ENCODE measurements at regions not wholly inside any gene's neighbourhood (a gene's known extent, or its start where the extent isn't known, plus 50 kb on each side); places are given as distances from the start of the nearest gene placed in this dataset.

DNA sequence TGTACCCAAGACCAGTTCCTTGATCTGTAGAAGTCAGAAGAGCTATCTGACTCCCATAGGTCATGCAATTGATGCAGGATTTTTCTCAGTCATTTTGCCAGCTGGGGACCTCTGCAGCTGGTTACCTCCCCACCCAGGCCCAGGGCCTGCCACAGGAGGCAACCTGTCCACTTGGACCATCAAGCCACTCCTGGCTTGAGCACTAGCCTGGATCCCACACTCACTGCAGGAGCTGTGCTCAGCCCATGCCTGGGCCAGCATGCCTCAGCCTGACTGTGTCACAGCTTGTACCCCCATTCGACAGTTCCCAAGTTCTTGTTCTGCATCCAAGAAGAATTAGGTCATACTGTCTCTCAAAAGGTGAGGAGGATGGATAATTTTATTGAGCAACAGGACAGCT is 189.4 kb downstream of the PCDH17 start:
- no peak for ATAC-seq
- Histone ChIP-seq H3K9me3 (no peaks in the 10 kb centered on the region), H3K27me3 (no peaks in the 10 kb centered on the region), H3K4me3 (no peak overlapping the region), H3K36me3 (replicated peaks in 1 of 2; ENCODE audit: insufficient read depth in 1 of 2, low read depth in 2 of 2) (no peaks in the 10 kb centered on the region), H3K27ac (no peak overlapping the region), H3K4me1 (no peaks in the 10 kb centered on the region)
- DNase-seq, result no peak
- WGBS, 2 donors, result 75 to 83% methylated on average over 1 of the region's 1 CpG
- no peak for TF ChIP-seq POLR2A (IDR thresholded peaks at IDR 0.05)
- TF ChIP-seq, protein P1, sequence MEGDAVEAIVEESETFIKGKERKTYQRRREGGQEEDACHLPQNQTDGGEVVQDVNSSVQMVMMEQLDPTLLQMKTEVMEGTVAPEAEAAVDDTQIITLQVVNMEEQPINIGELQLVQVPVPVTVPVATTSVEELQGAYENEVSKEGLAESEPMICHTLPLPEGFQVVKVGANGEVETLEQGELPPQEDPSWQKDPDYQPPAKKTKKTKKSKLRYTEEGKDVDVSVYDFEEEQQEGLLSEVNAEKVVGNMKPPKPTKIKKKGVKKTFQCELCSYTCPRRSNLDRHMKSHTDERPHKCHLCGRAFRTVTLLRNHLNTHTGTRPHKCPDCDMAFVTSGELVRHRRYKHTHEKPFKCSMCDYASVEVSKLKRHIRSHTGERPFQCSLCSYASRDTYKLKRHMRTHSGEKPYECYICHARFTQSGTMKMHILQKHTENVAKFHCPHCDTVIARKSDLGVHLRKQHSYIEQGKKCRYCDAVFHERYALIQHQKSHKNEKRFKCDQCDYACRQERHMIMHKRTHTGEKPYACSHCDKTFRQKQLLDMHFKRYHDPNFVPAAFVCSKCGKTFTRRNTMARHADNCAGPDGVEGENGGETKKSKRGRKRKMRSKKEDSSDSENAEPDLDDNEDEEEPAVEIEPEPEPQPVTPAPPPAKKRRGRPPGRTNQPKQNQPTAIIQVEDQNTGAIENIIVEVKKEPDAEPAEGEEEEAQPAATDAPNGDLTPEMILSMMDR (IDR thresholded peaks at IDR 0.05), result no peak
- intact Hi-C loops (cut with DNase I), result no loop called here

DNA sequence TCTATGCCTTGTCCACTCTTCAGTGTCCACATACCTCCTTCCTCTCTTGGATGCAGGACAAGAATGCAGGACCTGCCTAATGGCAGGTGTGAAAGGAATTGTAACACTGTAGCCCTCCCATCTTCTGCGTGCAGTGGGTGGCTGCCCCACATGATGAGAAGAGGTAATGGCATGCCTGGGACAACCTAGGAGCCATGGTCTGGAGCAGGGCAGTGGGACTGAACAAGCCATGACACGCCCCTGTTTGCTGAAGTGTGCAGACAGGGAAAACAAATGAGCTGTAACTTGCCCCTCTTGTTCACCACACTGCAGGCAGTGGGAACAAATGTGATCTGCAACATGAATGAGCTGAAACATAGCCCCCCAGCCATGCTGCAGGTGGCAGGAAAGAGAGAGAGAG is 192.2 kb downstream of the PCDH17 start:
- no peaks in the 10 kb centered on the region for H3K36me3 ChIP-seq (replicated peaks in 1 of 2; ENCODE audit: insufficient read depth in 1 of 2, low read depth in 2 of 2)
- no peak for ATAC-seq
- intact Hi-C loops (cut with DNase I), result no loop called here
- 57 to 73% methylated on average over 2 of the region's 2 CpGs for WGBS, 2 donors
- no peak overlapping the region for H3K27ac ChIP-seq
- TF ChIP-seq, protein P1 (IDR thresholded peaks at IDR 0.05), result no peak
- no peak for DNase-seq
- no peaks in the 10 kb centered on the region for H3K4me1 ChIP-seq
- H3K27me3 ChIP-seq, result no peaks in the 10 kb centered on the region
- no peak overlapping the region for H3K4me3 ChIP-seq
- H3K9me3 ChIP-seq, result no peaks in the 10 kb centered on the region

DNA sequence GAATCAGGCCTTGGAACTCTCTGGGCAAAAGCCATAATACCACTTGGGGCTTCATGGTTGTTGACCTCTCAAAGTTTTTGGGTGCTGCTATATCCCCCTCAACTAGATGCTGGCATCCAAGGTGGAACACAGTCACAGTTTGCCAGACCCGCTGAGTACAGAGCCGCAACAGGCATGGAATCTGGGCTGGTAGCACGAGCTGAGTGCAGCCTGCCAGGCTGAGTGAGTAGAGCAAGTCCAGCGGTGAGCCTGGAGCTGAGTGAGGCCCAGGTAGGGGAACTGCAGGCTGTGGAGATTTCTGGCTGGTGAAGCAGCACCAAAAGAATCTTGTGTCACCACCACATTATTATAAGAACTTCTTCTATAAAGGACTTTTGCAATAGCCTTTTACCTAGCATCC is 192.6 kb downstream of the PCDH17 start:
- Histone ChIP-seq H3K27ac (no peak overlapping the region), H3K4me1 (no peaks in the 10 kb centered on the region), H3K36me3 (replicated peaks in 1 of 2; ENCODE audit: insufficient read depth in 1 of 2, low read depth in 2 of 2) (no peaks in the 10 kb centered on the region), H3K9me3 (no peaks in the 10 kb centered on the region), H3K4me3 (no peak overlapping the region), H3K27me3 (no peaks in the 10 kb centered on the region)
- intact Hi-C loops (cut with DNase I), result no loop called here
- 63 to 73% methylated on average over 3 to 4 of the region's 4 CpGs for WGBS, 2 donors
- DNase-seq (no peak), ATAC-seq (no peak)
- TF ChIP-seq POLR2A (IDR thresholded peaks at IDR 0.05), result no peak
- TF ChIP-seq, protein P1 (IDR thresholded peaks at IDR 0.05), result no peak

- intact Hi-C loops (cut with DNase I), result no loop called here
- Histone ChIP-seq H3K36me3 (replicated peaks in 1 of 2; ENCODE audit: insufficient read depth in 1 of 2, low read depth in 2 of 2) (no peaks in the 10 kb centered on the region), H3K27ac (no peak overlapping the region), H3K4me3 (no peak overlapping the region), H3K4me1 (no peaks in the 10 kb centered on the region), H3K27me3 (no peaks in the 10 kb centered on the region), H3K9me3 (no peaks in the 10 kb centered on the region)
- 81 to 86% methylated on average over 2 of the region's 2 CpGs for WGBS, 2 donors
- ATAC-seq (no peak), DNase-seq (no peak)
- TF ChIP-seq POLR2A (IDR thresholded peaks at IDR 0.05), result no peak
- TF ChIP-seq, protein P1 (IDR thresholded peaks at IDR 0.05), result no peak
Measured at GRCh38 chr13:57825066-57825465, 193.5 kb downstream of the PCDH17 start.

GRCh38 chr13:57829496-57829895 is 198.0 kb downstream of the PCDH17 start:
- ATAC-seq (no peak), DNase-seq (no peak)
- Histone ChIP-seq H3K4me1 (no peaks in the 10 kb centered on the region), H3K27me3 (no peaks in the 10 kb centered on the region), H3K36me3 (replicated peaks in 1 of 2; ENCODE audit: insufficient read depth in 1 of 2, low read depth in 2 of 2) (no peaks in the 10 kb centered on the region), H3K4me3 (no peak overlapping the region), H3K9me3 (no peaks in the 10 kb centered on the region), H3K27ac (no peak overlapping the region)
- intact Hi-C loops (cut with DNase I), result no loop called here
- 64% methylated on average over 3 of the region's 3 CpGs for WGBS, 2 donors
- TF ChIP-seq, protein P1 (IDR thresholded peaks at IDR 0.05), result no peak
- no peak for TF ChIP-seq POLR2A (IDR thresholded peaks at IDR 0.05)
